Stimulated activated CD8-positive, alpha-beta memory T cell treated with anti-CD3 and anti-CD28 coated beads, Interleukin-12 subunit alpha, Interleukin-12 subunit beta, amount 100 ng/mL, for 1 hour (primary cell): ENCODE measurements at regions not wholly inside any gene's neighbourhood (a gene's known extent, or its start where the extent isn't known, plus 50 kb on each side); places are given as distances from the start of the nearest gene placed in this dataset.

Experiments
- DNase-seq: peaks from one replicate; pipeline ENCODE4 v3.0.0-alpha.2; 2020; ENCODE audit warnings: low read depth

GRCh38 chr2:144079803-144080202 is 440.1 kb downstream of the ZEB2 start:
- DNase-seq = no peak

- no peak for DNase-seq
Measured at GRCh38 chr2:144078802-144079724, 440.9 kb downstream of the ZEB2 start.

- DNase-seq = no peak
Measured at GRCh38 chr2:144078106-144078505, 441.8 kb downstream of the ZEB2 start.

- no peak for DNase-seq
Measured at GRCh38 chr2:144074450-144074849, 445.5 kb downstream of the ZEB2 start.

- no peak for DNase-seq
Measured at GRCh38 chr2:144071461-144071860, 448.5 kb downstream of the ZEB2 start.

GRCh38 chr2:144067506-144067905 is 452.4 kb downstream of the ZEB2 start:
- DNase-seq = no peak

GRCh38 chr2:144063602-144064001 is 456.3 kb downstream of the ZEB2 start:
- DNase-seq = no peak

- no peak for DNase-seq
Measured at GRCh38 chr2:144054911-144055310, 465.0 kb downstream of the ZEB2 start.

- no peak for DNase-seq
Measured at GRCh38 chr2:144052083-144052482, 467.8 kb downstream of the ZEB2 start.

GRCh38 chr2:144049137-144049536 is 470.8 kb downstream of the ZEB2 start:
- DNase-seq = no peak

GRCh38 chr2:144048631-144049060 is 471.3 kb downstream of the ZEB2 start:
- no peak for DNase-seq

- DNase-seq = no peak
Measured at GRCh38 chr2:144042751-144043150, 477.2 kb downstream of the ZEB2 start.

GRCh38 chr2:144041612-144042011 is 478.3 kb downstream of the ZEB2 start:
- no peak for DNase-seq

GRCh38 chr2:144040834-144041233 is 479.1 kb downstream of the ZEB2 start:
- DNase-seq = no peak

GRCh38 chr2:144032566-144032965 is 487.4 kb downstream of the ZEB2 start:
- no peak for DNase-seq

GRCh38 chr2:144030791-144031190 is 489.1 kb downstream of the ZEB2 start:
- no peak for DNase-seq

- no peak for DNase-seq
Measured at GRCh38 chr2:144027593-144027992, 492.3 kb downstream of the ZEB2 start.

- DNase-seq = no peak
Measured at GRCh38 chr2:144026753-144027152, 493.2 kb downstream of the ZEB2 start.

GRCh38 chr2:144020047-144020446 is 499.9 kb downstream of the ZEB2 start:
- no peak for DNase-seq

- no peak for DNase-seq
Measured at GRCh38 chr2:144015655-144016245, 504.2 kb downstream of the ZEB2 start.

GRCh38 chr2:144015036-144015435 is 504.9 kb downstream of the ZEB2 start:
- DNase-seq = no peak

GRCh38 chr2:144014103-144014502 is 505.8 kb downstream of the ZEB2 start:
- DNase-seq = no peak

GRCh38 chr2:144012304-144012703 is 507.6 kb downstream of the ZEB2 start:
- no peak for DNase-seq

GRCh38 chr2:144011553-144011952 is 508.4 kb downstream of the ZEB2 start:
- DNase-seq = no peak
